GM23338 (cell line): ENCODE measurements at regions not wholly inside any gene's neighbourhood (a gene's known extent, or its start where the extent isn't known, plus 50 kb on each side); places are given as distances from the start of the nearest gene placed in this dataset.

ENCODE experiments used
- CREB1 ChIP-seq: fragments of 250-450 bp; sonication (Bioruptor Pico); IDR thresholded peaks from 2 replicates; pipeline ENCODE4 v1.5.0; 2020; ENCODE audit warnings: low read depth, mild to moderate bottlenecking, moderate library complexity
- CTCF ChIP-seq, 2 experiments: fragments of 200-600 bp in 1 of 2; sonication (generic) in 1 of 2; conservative IDR thresholded peaks; 2 replicates each; pipeline versions ENCODE4 v1.5.1 to v1.6.1; 2016 to 2017; ENCODE audit warnings: antibody characterized with exemption in 2 of 2, low read depth in 2 of 2, mild to moderate bottlenecking in 2 of 2, moderate library complexity in 1 of 2
- ETS1 ChIP-seq: IDR thresholded peaks from 2 replicates; pipeline ENCODE4 v1.6.1; 2016; ENCODE audit warnings: antibody characterized with exemption
- EZH2 ChIP-seq: fragments of 200-600 bp; sonication (generic); IDR thresholded peaks from one replicate; pipeline ENCODE4 v1.8.0; 2017; ENCODE audit warnings: antibody characterized with exemption, mild to moderate bottlenecking, low read depth; ENCODE audit not compliant: unreplicated experiment
- EZH2phosphoT487 ChIP-seq: fragments of 200-600 bp; sonication (generic); IDR thresholded peaks from one replicate; pipeline ENCODE4 v1.8.1; 2018; ENCODE audit warnings: antibody characterized with exemption; ENCODE audit not compliant: unreplicated experiment
- JUNB ChIP-seq: IDR thresholded peaks from one replicate; pipeline ENCODE4 v1.6.1; 2016; ENCODE audit warnings: antibody characterized with exemption; ENCODE audit not compliant: unreplicated experiment
- NANOG ChIP-seq: IDR thresholded peaks from 2 replicates; pipeline ENCODE4 v1.6.1; 2016; ENCODE audit warnings: antibody characterized with exemption, borderline replicate concordance
- POLR2AphosphoS5 ChIP-seq: IDR thresholded peaks from 2 replicates; pipeline ENCODE4 v1.6.1; 2016; ENCODE audit warnings: antibody characterized with exemption, low read depth
- STAT1 ChIP-seq: IDR thresholded peaks from one replicate; pipeline ENCODE4 v1.6.1; 2016; ENCODE audit warnings: antibody characterized with exemption; ENCODE audit not compliant: unreplicated experiment
- ZNF114 ChIP-seq: fragments of 250-450 bp; sonication (Bioruptor Pico); IDR thresholded peaks from 2 replicates; pipeline ENCODE4 v1.5.0; 2020; ENCODE audit warnings: mild to moderate bottlenecking, moderate library complexity
- ZNF331 ChIP-seq: fragments of 250-450 bp; sonication (Bioruptor Pico); IDR thresholded peaks from 2 replicates; pipeline ENCODE4 v1.5.0; 2020; ENCODE audit warnings: low read depth, mild to moderate bottlenecking, moderate library complexity
- TF ChIP-seq, protein P1 (sequence below): IDR thresholded peaks from one replicate; pipeline ENCODE4 v1.6.1; 2018; ENCODE audit warnings: antibody characterized with exemption; ENCODE audit not compliant: unreplicated experiment

DNA sequence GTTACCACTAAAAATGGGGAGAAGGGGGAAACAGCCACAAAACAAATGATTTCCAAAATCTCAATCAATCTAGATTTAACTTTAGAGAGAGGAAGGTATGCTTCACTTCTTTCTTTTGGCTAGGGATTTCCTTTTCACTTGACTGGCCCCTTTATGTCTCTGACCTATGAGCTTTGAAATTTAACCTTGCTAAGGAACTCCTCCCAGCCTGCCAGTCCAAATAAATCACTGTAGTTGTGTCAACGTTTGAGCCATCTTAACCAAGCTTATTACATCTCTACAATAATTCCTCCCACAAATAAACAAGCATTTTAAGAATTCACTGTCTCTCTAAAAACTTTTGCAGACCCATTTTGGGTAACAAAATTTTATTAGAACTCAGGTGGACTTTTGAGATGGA lies 315.5 kb upstream of the CELF2 start:
- TF ChIP-seq POLR2AphosphoS5 (no peak), CTCF (conservative IDR thresholded peaks at IDR 0.05; ENCODE audit: low read depth in 2 of 2) (no peak), EZH2phosphoT487 (no peak), JUNB (no peak), ZNF331 (no peak), EZH2 (no peak), STAT1 (no peak), ZNF114 (CRISPR knock-in tag) (no peak), CREB1 (CRISPR knock-in tag) (no peak), NANOG (no peak), ETS1 (no peak)
- TF ChIP-seq, protein P1, sequence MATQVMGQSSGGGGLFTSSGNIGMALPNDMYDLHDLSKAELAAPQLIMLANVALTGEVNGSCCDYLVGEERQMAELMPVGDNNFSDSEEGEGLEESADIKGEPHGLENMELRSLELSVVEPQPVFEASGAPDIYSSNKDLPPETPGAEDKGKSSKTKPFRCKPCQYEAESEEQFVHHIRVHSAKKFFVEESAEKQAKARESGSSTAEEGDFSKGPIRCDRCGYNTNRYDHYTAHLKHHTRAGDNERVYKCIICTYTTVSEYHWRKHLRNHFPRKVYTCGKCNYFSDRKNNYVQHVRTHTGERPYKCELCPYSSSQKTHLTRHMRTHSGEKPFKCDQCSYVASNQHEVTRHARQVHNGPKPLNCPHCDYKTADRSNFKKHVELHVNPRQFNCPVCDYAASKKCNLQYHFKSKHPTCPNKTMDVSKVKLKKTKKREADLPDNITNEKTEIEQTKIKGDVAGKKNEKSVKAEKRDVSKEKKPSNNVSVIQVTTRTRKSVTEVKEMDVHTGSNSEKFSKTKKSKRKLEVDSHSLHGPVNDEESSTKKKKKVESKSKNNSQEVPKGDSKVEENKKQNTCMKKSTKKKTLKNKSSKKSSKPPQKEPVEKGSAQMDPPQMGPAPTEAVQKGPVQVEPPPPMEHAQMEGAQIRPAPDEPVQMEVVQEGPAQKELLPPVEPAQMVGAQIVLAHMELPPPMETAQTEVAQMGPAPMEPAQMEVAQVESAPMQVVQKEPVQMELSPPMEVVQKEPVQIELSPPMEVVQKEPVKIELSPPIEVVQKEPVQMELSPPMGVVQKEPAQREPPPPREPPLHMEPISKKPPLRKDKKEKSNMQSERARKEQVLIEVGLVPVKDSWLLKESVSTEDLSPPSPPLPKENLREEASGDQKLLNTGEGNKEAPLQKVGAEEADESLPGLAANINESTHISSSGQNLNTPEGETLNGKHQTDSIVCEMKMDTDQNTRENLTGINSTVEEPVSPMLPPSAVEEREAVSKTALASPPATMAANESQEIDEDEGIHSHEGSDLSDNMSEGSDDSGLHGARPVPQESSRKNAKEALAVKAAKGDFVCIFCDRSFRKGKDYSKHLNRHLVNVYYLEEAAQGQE, result no peak
